Sigmoid colon (tissue), 4 donors: ENCODE measurements at regions not wholly inside any gene's neighbourhood (a gene's known extent, or its start where the extent isn't known, plus 50 kb on each side); places are given as distances from the start of the nearest gene placed in this dataset.

ENCODE experiments used
- EP300 ChIP-seq, 4 donors: sonication (generic); formaldehyde crosslinking; IDR thresholded peaks; one replicate each; pipeline ENCODE4 v1.6.1; 2017; ENCODE audit warnings: antibody characterized with exemption in 4 of 4
- TF ChIP-seq, protein P1 (sequence below), 4 experiments: fragments of 450-650 bp in 3 of 4; fragments of 200-600 bp in 1 of 4; IDR thresholded peaks; one replicate each; pipeline ENCODE4 v1.5.1; 2016 to 2019; ENCODE audit warnings: antibody characterized with exemption in 4 of 4, mild to moderate bottlenecking in 3 of 4, moderate library complexity in 2 of 4

DNA sequence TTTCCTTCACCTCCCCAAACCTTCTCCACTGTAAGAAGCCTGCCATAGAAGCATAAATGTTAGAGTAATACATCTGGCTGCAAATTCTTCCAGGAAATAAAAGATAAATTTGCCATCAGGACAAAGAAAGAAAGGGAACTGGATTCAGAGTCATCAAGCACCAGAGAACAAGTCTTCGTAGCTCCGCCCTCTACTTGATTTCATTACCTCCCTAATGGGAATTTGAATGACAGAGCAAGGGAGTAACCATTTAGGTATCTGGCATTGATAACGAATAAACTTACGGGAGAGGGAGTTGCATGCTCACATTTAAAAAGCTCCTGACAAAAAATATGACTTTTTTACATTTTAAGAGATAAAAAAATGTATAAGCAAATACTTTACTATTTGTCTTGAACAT, 263.4 kb downstream of the NEBL start:
- no peak for TF ChIP-seq EP300 (IDR thresholded peaks at IDR 0.05)
- TF ChIP-seq, protein P1, sequence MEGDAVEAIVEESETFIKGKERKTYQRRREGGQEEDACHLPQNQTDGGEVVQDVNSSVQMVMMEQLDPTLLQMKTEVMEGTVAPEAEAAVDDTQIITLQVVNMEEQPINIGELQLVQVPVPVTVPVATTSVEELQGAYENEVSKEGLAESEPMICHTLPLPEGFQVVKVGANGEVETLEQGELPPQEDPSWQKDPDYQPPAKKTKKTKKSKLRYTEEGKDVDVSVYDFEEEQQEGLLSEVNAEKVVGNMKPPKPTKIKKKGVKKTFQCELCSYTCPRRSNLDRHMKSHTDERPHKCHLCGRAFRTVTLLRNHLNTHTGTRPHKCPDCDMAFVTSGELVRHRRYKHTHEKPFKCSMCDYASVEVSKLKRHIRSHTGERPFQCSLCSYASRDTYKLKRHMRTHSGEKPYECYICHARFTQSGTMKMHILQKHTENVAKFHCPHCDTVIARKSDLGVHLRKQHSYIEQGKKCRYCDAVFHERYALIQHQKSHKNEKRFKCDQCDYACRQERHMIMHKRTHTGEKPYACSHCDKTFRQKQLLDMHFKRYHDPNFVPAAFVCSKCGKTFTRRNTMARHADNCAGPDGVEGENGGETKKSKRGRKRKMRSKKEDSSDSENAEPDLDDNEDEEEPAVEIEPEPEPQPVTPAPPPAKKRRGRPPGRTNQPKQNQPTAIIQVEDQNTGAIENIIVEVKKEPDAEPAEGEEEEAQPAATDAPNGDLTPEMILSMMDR (IDR thresholded peaks at IDR 0.05): no peak
